HL-60 (cell line): ENCODE measurements at regions not wholly inside any gene's neighbourhood (a gene's known extent, or its start where the extent isn't known, plus 50 kb on each side); places are given as distances from the start of the nearest gene placed in this dataset.
"Not testable (repeated sequence)": the region's sequence is repeated elsewhere in the genome, so short reads cannot be mapped to it uniquely, and the experiment has no call there.

Source experiments
- DNase-seq, 2 experiments: peaks; one replicate each; pipeline ENCODE4 v3.0.0-alpha.2; 2010 to 2020; ENCODE audit warnings: low read depth in 1 of 2, low spot score in 1 of 2
- H3K27ac ChIP-seq: fragments of 250-450 bp; sonication (Bioruptor Pico); replicated peaks from 2 replicates; pipeline ENCODE4 v1.5.1; 2020; ENCODE audit warnings: mild to moderate bottlenecking, moderate library complexity
- H3K27me3 ChIP-seq: fragments of 250-450 bp; sonication (Bioruptor Pico); 2 replicates; pipeline ENCODE4 v1.5.1; 2021; ENCODE audit warnings: mild to moderate bottlenecking, moderate library complexity; ENCODE audit not compliant: insufficient read depth, poor library complexity, severe bottlenecking
- H3K4me3 ChIP-seq: replicated peaks from 2 replicates; pipeline ENCODE4 v1.5.1; 2011; ENCODE audit warnings: mild to moderate bottlenecking, control low read depth, low read length; ENCODE audit not compliant: insufficient read depth
- GABPA ChIP-seq: IDR thresholded peaks from 2 replicates; pipeline ENCODE4 v1.6.1; 2012; ENCODE audit warnings: low read depth
- POLR2AphosphoS5 ChIP-seq: IDR thresholded peaks from 2 replicates; pipeline ENCODE4 v1.6.1; 2012; ENCODE audit warnings: low read depth
- SPI1 ChIP-seq: IDR thresholded peaks from 2 replicates; pipeline ENCODE4 v1.6.1; 2012; ENCODE audit warnings: low read depth, mild to moderate bottlenecking, borderline replicate concordance
- TF ChIP-seq, protein P1 (sequence below): IDR thresholded peaks from 2 replicates; pipeline ENCODE4 v1.6.1; 2012; ENCODE audit warnings: low read depth; ENCODE audit not compliant: insufficient replicate concordance
- TF ChIP-seq, protein P2 (sequence below): IDR thresholded peaks from one replicate; pipeline ENCODE4 v1.5.1; 2011; ENCODE audit warnings: low read length, control low read depth, inconsistent platforms; ENCODE audit not compliant: insufficient read depth

DNA sequence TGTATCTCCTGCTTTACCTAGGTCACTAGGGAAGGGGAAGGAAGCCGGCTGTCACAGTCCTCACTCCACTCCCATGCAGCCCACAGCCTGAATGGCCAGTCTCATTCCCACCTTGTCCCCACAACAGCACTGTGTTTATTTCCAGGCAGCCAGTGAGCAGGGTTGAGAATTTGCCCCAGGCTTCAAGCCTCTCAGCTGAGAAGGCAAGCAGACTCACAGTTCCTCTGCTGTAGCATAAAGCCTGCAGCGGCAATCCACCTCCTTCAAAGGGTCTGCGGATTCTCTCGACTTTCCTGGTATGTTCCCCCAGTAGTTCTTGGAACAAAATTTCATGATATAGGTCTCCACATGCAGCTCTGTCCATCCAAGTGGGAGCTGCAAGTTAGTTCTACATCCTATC is 262.9 kb upstream of the GULP1 start:
- H3K4me3 ChIP-seq: no peak overlapping the region
- TF ChIP-seq GABPA: no peak
- TF ChIP-seq, protein P1, sequence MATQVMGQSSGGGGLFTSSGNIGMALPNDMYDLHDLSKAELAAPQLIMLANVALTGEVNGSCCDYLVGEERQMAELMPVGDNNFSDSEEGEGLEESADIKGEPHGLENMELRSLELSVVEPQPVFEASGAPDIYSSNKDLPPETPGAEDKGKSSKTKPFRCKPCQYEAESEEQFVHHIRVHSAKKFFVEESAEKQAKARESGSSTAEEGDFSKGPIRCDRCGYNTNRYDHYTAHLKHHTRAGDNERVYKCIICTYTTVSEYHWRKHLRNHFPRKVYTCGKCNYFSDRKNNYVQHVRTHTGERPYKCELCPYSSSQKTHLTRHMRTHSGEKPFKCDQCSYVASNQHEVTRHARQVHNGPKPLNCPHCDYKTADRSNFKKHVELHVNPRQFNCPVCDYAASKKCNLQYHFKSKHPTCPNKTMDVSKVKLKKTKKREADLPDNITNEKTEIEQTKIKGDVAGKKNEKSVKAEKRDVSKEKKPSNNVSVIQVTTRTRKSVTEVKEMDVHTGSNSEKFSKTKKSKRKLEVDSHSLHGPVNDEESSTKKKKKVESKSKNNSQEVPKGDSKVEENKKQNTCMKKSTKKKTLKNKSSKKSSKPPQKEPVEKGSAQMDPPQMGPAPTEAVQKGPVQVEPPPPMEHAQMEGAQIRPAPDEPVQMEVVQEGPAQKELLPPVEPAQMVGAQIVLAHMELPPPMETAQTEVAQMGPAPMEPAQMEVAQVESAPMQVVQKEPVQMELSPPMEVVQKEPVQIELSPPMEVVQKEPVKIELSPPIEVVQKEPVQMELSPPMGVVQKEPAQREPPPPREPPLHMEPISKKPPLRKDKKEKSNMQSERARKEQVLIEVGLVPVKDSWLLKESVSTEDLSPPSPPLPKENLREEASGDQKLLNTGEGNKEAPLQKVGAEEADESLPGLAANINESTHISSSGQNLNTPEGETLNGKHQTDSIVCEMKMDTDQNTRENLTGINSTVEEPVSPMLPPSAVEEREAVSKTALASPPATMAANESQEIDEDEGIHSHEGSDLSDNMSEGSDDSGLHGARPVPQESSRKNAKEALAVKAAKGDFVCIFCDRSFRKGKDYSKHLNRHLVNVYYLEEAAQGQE: no peak
- H3K27me3 ChIP-seq: no peaks in the 10 kb centered on the region
- DNase-seq: no peak
- H3K27ac ChIP-seq: no peak overlapping the region

DNA sequence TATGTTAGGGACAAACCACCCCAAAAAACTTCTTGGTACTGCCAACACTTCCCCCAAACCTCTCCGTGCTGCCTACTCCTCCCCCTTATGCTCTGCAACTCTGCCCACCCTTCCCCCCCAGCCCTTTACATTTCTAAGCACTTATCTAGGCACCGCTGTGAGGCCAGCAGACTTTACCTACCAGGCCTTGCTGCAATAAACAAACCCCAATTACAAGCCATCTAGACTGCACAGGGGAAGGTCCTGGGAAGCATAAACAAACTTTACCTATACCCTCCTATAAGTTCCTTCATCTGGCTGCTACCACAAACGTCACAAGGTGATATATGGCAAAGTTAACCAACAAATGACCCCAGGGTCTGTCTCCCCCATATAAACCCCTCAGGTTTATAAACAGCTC is 259.4 kb upstream of the GULP1 start:
- TF ChIP-seq POLR2AphosphoS5 (no peak), SPI1 (no peak), GABPA (no peak)
- TF ChIP-seq, protein P2, sequence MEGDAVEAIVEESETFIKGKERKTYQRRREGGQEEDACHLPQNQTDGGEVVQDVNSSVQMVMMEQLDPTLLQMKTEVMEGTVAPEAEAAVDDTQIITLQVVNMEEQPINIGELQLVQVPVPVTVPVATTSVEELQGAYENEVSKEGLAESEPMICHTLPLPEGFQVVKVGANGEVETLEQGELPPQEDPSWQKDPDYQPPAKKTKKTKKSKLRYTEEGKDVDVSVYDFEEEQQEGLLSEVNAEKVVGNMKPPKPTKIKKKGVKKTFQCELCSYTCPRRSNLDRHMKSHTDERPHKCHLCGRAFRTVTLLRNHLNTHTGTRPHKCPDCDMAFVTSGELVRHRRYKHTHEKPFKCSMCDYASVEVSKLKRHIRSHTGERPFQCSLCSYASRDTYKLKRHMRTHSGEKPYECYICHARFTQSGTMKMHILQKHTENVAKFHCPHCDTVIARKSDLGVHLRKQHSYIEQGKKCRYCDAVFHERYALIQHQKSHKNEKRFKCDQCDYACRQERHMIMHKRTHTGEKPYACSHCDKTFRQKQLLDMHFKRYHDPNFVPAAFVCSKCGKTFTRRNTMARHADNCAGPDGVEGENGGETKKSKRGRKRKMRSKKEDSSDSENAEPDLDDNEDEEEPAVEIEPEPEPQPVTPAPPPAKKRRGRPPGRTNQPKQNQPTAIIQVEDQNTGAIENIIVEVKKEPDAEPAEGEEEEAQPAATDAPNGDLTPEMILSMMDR: no peak
- TF ChIP-seq, protein P1: no peak
- Histone ChIP-seq H3K4me3 (no peak overlapping the region), H3K27ac (no peak overlapping the region), H3K27me3 (no peaks in the 10 kb centered on the region)
- DNase-seq: no peak

DNA sequence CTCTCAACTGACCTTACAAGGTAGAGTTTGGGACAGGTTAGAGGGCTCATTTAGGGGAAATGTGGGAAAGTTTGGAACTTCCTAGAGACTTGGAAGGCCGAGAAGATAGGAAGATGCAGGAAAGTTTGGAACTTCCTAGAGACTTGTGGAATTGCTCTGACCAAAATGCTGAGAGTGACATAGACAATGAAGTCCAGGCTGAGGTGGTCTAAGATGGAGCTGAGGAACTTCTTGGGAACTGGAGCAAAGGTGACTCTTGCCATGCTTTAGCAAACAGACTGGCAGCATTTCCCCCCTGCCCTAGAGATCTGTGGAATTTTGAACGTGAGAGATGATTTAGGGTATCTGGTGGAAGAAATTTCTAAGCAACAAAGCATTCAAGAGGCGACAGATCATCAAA is 258.9 kb upstream of the GULP1 start:
- TF ChIP-seq, protein P2: no peak
- TF ChIP-seq GABPA (no peak), POLR2AphosphoS5 (no peak), SPI1 (no peak)
- TF ChIP-seq, protein P1: no peak
- DNase-seq: no peak
- Histone ChIP-seq H3K27me3 (no peaks in the 10 kb centered on the region), H3K4me3 (no peak overlapping the region), H3K27ac (no peak overlapping the region)

DNA sequence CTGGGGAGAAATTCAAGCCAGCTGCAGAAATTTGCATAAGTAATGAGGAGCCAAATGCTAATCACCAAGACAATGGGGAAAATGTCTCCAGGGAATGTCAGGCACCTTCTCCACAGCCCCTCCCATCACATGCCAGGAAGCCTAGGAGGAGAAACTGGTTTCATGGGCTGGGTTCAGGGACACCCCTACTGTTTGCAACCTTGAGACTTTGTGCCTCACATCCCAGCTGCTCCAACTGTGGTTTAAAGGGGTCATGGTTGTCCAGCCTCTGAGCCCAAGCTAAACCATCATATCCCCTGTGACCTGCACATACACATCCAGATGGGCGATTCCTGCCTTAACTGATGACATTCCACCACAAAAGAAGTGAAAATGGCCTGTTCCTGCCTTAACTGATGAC is 258.4 kb upstream of the GULP1 start:
- not testable (repeated sequence) for H3K4me3 ChIP-seq, H3K27me3 ChIP-seq, DNase-seq, H3K27ac ChIP-seq

DNA sequence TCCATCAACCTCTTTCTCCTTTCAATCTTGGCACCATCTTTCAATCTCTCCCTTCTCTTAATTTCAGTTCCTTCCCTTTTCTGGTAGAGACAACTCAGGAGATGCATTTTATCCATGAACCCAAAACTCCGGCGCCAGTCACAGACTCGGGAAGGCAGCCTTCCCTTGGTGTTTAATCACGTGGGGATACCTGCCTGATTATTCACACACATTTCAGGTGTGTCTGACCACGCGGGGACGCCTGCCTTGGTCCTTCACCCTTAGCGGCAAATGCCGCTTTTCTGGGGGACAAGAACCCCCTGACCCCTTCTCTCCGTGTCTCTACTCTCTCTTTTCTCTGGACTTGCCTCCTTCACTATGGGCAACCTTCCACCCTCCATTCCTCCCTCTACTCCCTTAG is 257.6 kb upstream of the GULP1 start:
- DNase-seq, H3K27me3 ChIP-seq, H3K27ac ChIP-seq, H3K4me3 ChIP-seq: not testable (repeated sequence)

DNA sequence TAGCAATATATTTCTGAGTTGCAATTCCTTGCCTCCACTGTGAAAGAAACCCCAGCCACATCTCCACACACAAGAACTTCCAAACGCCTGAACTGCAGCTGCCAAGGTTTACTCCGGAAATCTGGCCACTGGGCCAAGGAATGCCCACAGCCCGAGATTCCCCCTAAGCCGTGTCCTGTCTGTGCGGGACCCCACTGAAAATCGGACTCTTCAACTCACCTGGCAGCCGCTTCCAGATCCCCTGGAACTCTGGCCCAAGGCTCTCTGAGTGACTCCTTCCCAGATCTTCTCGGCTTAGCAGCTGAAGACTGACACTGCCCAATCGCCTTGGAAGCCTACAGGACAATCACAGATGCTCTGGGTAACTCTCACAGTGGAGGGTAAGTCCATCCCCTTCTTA is 256.3 kb upstream of the GULP1 start:
- not testable (repeated sequence) for H3K27me3 ChIP-seq, DNase-seq, H3K4me3 ChIP-seq, H3K27ac ChIP-seq

DNA sequence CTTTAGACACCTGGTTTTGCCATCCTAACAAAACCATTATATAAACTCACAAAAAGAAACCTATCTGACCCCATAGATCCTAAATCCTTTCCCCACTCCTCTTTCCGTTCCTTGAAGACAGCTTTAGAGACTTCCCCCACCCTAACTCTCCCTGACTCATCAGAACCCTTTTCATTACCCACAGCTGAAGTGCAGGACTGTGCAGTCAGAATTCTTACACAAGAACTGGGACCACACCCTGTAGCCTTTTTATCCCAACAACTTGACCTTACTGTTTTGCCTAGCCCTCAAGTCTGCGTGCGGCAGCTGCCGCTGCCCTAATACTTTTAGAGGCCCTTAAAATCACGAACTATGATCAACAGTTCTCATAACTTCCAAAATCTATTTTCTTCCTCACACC is 254.9 kb upstream of the GULP1 start:
- H3K27me3 ChIP-seq, DNase-seq, H3K27ac ChIP-seq, H3K4me3 ChIP-seq: not testable (repeated sequence)
